Gastrocnemius medialis (tissue), 4 donors: ENCODE measurements at regions not wholly inside any gene's neighbourhood (a gene's known extent, or its start where the extent isn't known, plus 50 kb on each side); places are given as distances from the start of the nearest gene placed in this dataset.
"Not testable (repeated sequence)": the region's sequence is repeated elsewhere in the genome, so short reads cannot be mapped to it uniquely, and the experiment has no call there.

Experiments
- ATAC-seq, 2 donors: fragments of 150-250 bp; one replicate each; pipeline ENCODE4 v1.9.1; 2016
- DNase-seq, 2 donors: peaks; one replicate each; pipeline ENCODE4 v3.0.0-alpha.2; 2019
- H3K27ac ChIP-seq, 4 donors: fragments of 200-600 bp; sonication (generic); 1 replicate in 1 of 4; 2 replicates in 3 of 4; pipeline ENCODE4 v1.5.1; 2016 to 2018; ENCODE audit warnings: mild to moderate bottlenecking in 2 of 4, moderate library complexity in 1 of 4
- H3K27me3 ChIP-seq, 3 donors: fragments of 200-600 bp; sonication (generic) in 2 of 3; 1 replicate in 1 of 3; 2 replicates in 2 of 3; pipeline versions ENCODE4 v1.5.1 to v1.6.0; 2016 to 2019; ENCODE audit warnings: mild to moderate bottlenecking in 1 of 3, moderate library complexity in 1 of 3
- H3K36me3 ChIP-seq, 2 donors: fragments of 200-600 bp; sonication (generic) in 1 of 2; one replicate each; pipeline ENCODE4 v1.5.1; 2017 to 2018
- H3K4me1 ChIP-seq, 2 donors: fragments of 200-600 bp; sonication (generic) in 1 of 2; one replicate each; pipeline ENCODE4 v1.5.1; 2016 to 2017; ENCODE audit warnings: mild to moderate bottlenecking in 2 of 2
- H3K4me3 ChIP-seq, 4 donors: fragments of 200-600 bp; sonication (generic) in 3 of 4; 1 replicate in 1 of 4; 2 replicates in 3 of 4; pipeline ENCODE4 v1.5.1; 2016 to 2019; ENCODE audit warnings: mild to moderate bottlenecking in 2 of 4
- H3K9me3 ChIP-seq, 3 donors: fragments of 200-600 bp; sonication (generic) in 2 of 3; 1 replicate in 1 of 3; 2 replicates in 2 of 3; pipeline ENCODE4 v1.5.1; 2016 to 2019
- POLR2A ChIP-seq, 2 donors: fragments of 450-650 bp; IDR thresholded peaks; one replicate each; pipeline ENCODE4 v1.6.1; 2017; ENCODE audit warnings: antibody characterized with exemption in 2 of 2, mild to moderate bottlenecking in 2 of 2, moderate library complexity in 2 of 2
- in situ Hi-C, 4 donors: fragments of 200-750 bp; cut with MboI; loops; one replicate each; pipeline versions ENCODE4 v1.15.0 to v1.8.0; 2017; ENCODE audit warnings: low sequenced_read_pairs in 4 of 4
- intact Hi-C: fragments of 100-400 bp; cut with DNase I; formaldehyde crosslinking; loops from one replicate; pipeline ENCODE4 v1.15.1; 2023; ENCODE audit warnings: low total_unique reads
- TF ChIP-seq, protein P1 (sequence below), 5 experiments: fragments of 450-650 bp in 3 of 5; fragments of 200-600 bp in 2 of 5; sonication (generic) in 2 of 5; IDR thresholded peaks in 4 of 5; conservative IDR thresholded peaks in 1 of 5; 1 replicate in 4 of 5; 2 replicates in 1 of 5; pipeline ENCODE4 v1.5.1; 2016 to 2019; ENCODE audit warnings: antibody characterized with exemption in 5 of 5, mild to moderate bottlenecking in 3 of 5, moderate library complexity in 3 of 5

GRCh38 chr6:56875961-56876360, 78.9 kb upstream of the BEND6 start:
- ATAC-seq (no peak), DNase-seq (no peak)
- Histone ChIP-seq H3K4me1 (no peaks in the 10 kb centered on the region), H3K36me3 (no peaks in the 10 kb centered on the region), H3K9me3 (no peaks in the 10 kb centered on the region), H3K27me3 (no peaks in the 10 kb centered on the region), H3K27ac (no peak overlapping the region), H3K4me3 (no peak overlapping the region)
- in situ Hi-C loops (no loop called here), intact Hi-C loops (no loop called here)
- TF ChIP-seq, protein P1, sequence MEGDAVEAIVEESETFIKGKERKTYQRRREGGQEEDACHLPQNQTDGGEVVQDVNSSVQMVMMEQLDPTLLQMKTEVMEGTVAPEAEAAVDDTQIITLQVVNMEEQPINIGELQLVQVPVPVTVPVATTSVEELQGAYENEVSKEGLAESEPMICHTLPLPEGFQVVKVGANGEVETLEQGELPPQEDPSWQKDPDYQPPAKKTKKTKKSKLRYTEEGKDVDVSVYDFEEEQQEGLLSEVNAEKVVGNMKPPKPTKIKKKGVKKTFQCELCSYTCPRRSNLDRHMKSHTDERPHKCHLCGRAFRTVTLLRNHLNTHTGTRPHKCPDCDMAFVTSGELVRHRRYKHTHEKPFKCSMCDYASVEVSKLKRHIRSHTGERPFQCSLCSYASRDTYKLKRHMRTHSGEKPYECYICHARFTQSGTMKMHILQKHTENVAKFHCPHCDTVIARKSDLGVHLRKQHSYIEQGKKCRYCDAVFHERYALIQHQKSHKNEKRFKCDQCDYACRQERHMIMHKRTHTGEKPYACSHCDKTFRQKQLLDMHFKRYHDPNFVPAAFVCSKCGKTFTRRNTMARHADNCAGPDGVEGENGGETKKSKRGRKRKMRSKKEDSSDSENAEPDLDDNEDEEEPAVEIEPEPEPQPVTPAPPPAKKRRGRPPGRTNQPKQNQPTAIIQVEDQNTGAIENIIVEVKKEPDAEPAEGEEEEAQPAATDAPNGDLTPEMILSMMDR (IDR thresholded peaks at IDR 0.05 in 4 of 5, conservative IDR thresholded peaks at IDR 0.05 in 1 of 5), result no peak
- no peak for TF ChIP-seq POLR2A (IDR thresholded peaks at IDR 0.05)

- in situ Hi-C loops (no loop called here), intact Hi-C loops (no loop called here)
- Histone ChIP-seq H3K4me3 (no peak overlapping the region), H3K4me1 (no peaks in the 10 kb centered on the region), H3K27ac (no peak overlapping the region), H3K9me3 (no peaks in the 10 kb centered on the region), H3K36me3 (no peaks in the 10 kb centered on the region), H3K27me3 (no peaks in the 10 kb centered on the region)
- ATAC-seq (no peak), DNase-seq (no peak)
- TF ChIP-seq, protein P1 (IDR thresholded peaks at IDR 0.05 in 4 of 5, conservative IDR thresholded peaks at IDR 0.05 in 1 of 5), result no peak
- TF ChIP-seq POLR2A (IDR thresholded peaks at IDR 0.05), result no peak
Measured at GRCh38 chr6:56875523-56875922, 79.4 kb upstream of the BEND6 start.

GRCh38 chr6:56874328-56874727, 80.6 kb upstream of the BEND6 start:
- no peaks in the 10 kb centered on the region for H3K27me3 ChIP-seq
- TF ChIP-seq, protein P1 (IDR thresholded peaks at IDR 0.05 in 4 of 5, conservative IDR thresholded peaks at IDR 0.05 in 1 of 5), result no peak
- no peak for TF ChIP-seq POLR2A (IDR thresholded peaks at IDR 0.05)
- no peak overlapping the region for H3K27ac ChIP-seq
- in situ Hi-C loops, result loop anchor here (25.0 kb wide), 1 partner anchor 512 kb away; no protein-coding TSS in a partner anchor
- H3K9me3 ChIP-seq, result no peaks in the 10 kb centered on the region
- no peak overlapping the region for H3K4me3 ChIP-seq
- intact Hi-C loops, result no loop called here
- H3K36me3 ChIP-seq, result no peaks in the 10 kb centered on the region
- ATAC-seq (no peak), DNase-seq (no peak)
- H3K4me1 ChIP-seq, result no peaks in the 10 kb centered on the region

DNA sequence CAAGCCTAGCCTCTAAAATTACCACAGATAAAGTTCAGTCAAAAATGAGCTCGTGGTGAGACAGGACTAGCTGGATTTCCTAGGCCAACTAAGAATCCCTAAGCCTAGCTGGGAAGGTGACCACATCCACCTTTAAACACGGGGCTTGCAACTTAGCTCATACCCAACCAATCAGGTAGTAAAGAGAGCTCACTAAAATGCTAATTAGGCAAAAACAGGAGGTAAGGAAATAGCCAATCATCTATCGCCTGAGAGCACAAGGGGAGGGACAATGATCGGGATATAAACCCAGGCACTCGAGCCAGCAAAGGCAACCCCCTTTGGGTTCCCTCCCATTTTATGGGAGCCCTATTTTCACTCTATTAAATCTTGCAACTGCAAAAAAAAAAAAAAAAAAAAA, 84.9 kb upstream of the BEND6 start:
- in situ Hi-C loops, result loop anchor here (25.0 kb wide), 1 partner anchor 508 kb away; no protein-coding TSS in a partner anchor

GRCh38 chr6:56869346-56869745, 85.6 kb upstream of the BEND6 start:
- ATAC-seq (no peak), DNase-seq (no peak)
- no peak overlapping the region for H3K27ac ChIP-seq
- in situ Hi-C loops, result loop anchor here (25.0 kb wide), 1 partner anchor 507 kb away; no protein-coding TSS in a partner anchor
- H3K9me3 ChIP-seq, result no peaks in the 10 kb centered on the region
- intact Hi-C loops, result no loop called here
- H3K36me3 ChIP-seq, result no peaks in the 10 kb centered on the region
- no peak overlapping the region for H3K4me3 ChIP-seq
- TF ChIP-seq POLR2A (IDR thresholded peaks at IDR 0.05), result no peak
- TF ChIP-seq, protein P1 (IDR thresholded peaks at IDR 0.05 in 4 of 5, conservative IDR thresholded peaks at IDR 0.05 in 1 of 5), result no peak
- H3K4me1 ChIP-seq, result no peaks in the 10 kb centered on the region
- H3K27me3 ChIP-seq, result no peaks in the 10 kb centered on the region

More for the DNA sequence above, 84.9 kb upstream of the BEND6 start:
- H3K36me3 ChIP-seq, H3K9me3 ChIP-seq, H3K4me3 ChIP-seq, H3K27me3 ChIP-seq, DNase-seq, intact Hi-C loops, H3K4me1 ChIP-seq, ATAC-seq, H3K27ac ChIP-seq: not testable (repeated sequence)
